Endodermal cell (in vitro differentiated cells): ENCODE measurements at regions not wholly inside any gene's neighbourhood (a gene's known extent, or its start where the extent isn't known, plus 50 kb on each side); places are given as distances from the start of the nearest gene placed in this dataset.
A peak's percentile ranks its signal among the peaks of the same experiment; 100 is the strongest.

Experiments
- DNase-seq: peaks from one replicate; pipeline ENCODE4 v3.0.0-alpha.2; 2017
- H3K27ac ChIP-seq: 2 replicates; pipeline ENCODE4 v1.5.1; 2013; ENCODE audit warnings: mild to moderate bottlenecking, low read depth, low read length, moderate library complexity
- H3K27me3 ChIP-seq: 2 replicates; pipeline ENCODE4 v1.6.1; 2013; ENCODE audit warnings: mild to moderate bottlenecking, low read length, moderate library complexity; ENCODE audit not compliant: insufficient read depth, control insufficient read depth, poor library complexity, severe bottlenecking
- H3K36me3 ChIP-seq: 2 replicates; pipeline ENCODE4 v1.7.0; 2013; ENCODE audit warnings: mild to moderate bottlenecking, low read length, moderate library complexity; ENCODE audit not compliant: control insufficient read depth, insufficient read depth
- H3K4me1 ChIP-seq: one replicate; pipeline ENCODE4 v1.7.0; 2013; ENCODE audit warnings: low read length; ENCODE audit not compliant: control insufficient read depth, insufficient read depth
- H3K4me3 ChIP-seq: 2 replicates; pipeline ENCODE4 v1.5.1; 2013; ENCODE audit warnings: mild to moderate bottlenecking, low read length, moderate library complexity
- H3K9ac ChIP-seq: 2 replicates; pipeline ENCODE4 v1.6.1; 2013; ENCODE audit warnings: mild to moderate bottlenecking, low read length, moderate library complexity; ENCODE audit not compliant: poor library complexity, severe bottlenecking; ENCODE audit errors: extremely low read depth
- H3K9me3 ChIP-seq: 2 replicates; pipeline ENCODE4 v1.6.1; 2013; ENCODE audit warnings: mild to moderate bottlenecking, low read length, moderate library complexity; ENCODE audit not compliant: control insufficient read depth
- H3K27ac Mint-ChIP-seq: 2 replicates; pipeline ENCODE4 v1.8.0; 2020; ENCODE audit warnings: mixed read lengths
- H3K27me3 Mint-ChIP-seq: 2 replicates; pipeline ENCODE4 v1.8.0; 2021; ENCODE audit warnings: mild to moderate bottlenecking, mixed read lengths; ENCODE audit not compliant: insufficient read depth
- H3K36me3 Mint-ChIP-seq: 2 replicates; pipeline ENCODE4 v1.8.0; 2020; ENCODE audit warnings: low read depth, mixed read lengths
- H3K4me1 Mint-ChIP-seq: 2 replicates; pipeline ENCODE4 v1.8.0; 2020; ENCODE audit warnings: mixed read lengths
- H3K4me3 Mint-ChIP-seq: 2 replicates; pipeline ENCODE4 v1.8.0; 2020; ENCODE audit warnings: mild to moderate bottlenecking, moderate library complexity, mixed read lengths
- H3K9me3 Mint-ChIP-seq: 2 replicates; pipeline ENCODE4 v1.8.0; 2020; ENCODE audit warnings: mild to moderate bottlenecking, mixed read lengths
- CTCF ChIP-seq: fragments of 200-600 bp; sonication (generic); conservative IDR thresholded peaks from 2 replicates; pipeline ENCODE4 v1.5.0; 2021; ENCODE audit warnings: antibody characterized with exemption, mild to moderate bottlenecking
- WGBS, 2 experiments: methylation state at CpG; one replicate each; pipeline versions ENCODE4 v1.1.5 to v1.1.7; 2013; ENCODE audit warnings: missing lambda C conversion rate in 2 of 2, mixed read lengths in 1 of 2; ENCODE audit not compliant: insufficient coverage in 1 of 2, insufficient read length in 1 of 2; 5-methylcytosine and 5-hydroxymethylcytosine counted together

- peaks cover 3% of the 10 kb centered on the region for H3K4me1 Mint-ChIP-seq
- no peak overlapping the region for H3K4me3 ChIP-seq
These were observed 481.1 kb downstream of the SEMA3D start for GRCh38 chr7:84705706-84706105.

GRCh38 chr7:84705079-84705478, 481.8 kb downstream of the SEMA3D start:
- Histone ChIP-seq H3K4me1 (no peaks in the 10 kb centered on the region), H3K9me3 (no peaks in the 10 kb centered on the region), H3K27me3 (no peaks in the 10 kb centered on the region), H3K4me3 (no peak overlapping the region), H3K9ac (no peak overlapping the region), H3K36me3 (no peaks in the 10 kb centered on the region), H3K27ac (no peak overlapping the region)
- TF ChIP-seq CTCF: no peak
- Mint-ChIP-seq H3K4me3 (no peak overlapping the region), H3K9me3 (peaks cover 2% of the 10 kb centered on the region), H3K36me3 (peaks cover 2% of the 10 kb centered on the region), H3K4me1 (peaks cover 3% of the 10 kb centered on the region), H3K27ac (no peak overlapping the region), H3K27me3 (no peaks in the 10 kb centered on the region)
- no peak for DNase-seq
- 91% methylated on average over 1 of the region's 1 CpG; no CpG with 5 or more reads in 1 of the 2 experiments for WGBS, 2 experiments

More at GRCh38 chr7:84705706-84706105, 481.1 kb downstream of the SEMA3D start:
- Histone ChIP-seq H3K4me1 (no peaks in the 10 kb centered on the region), H3K27me3 (no peaks in the 10 kb centered on the region), H3K9me3 (no peaks in the 10 kb centered on the region), H3K9ac (no peak overlapping the region), H3K27ac (no peak overlapping the region), H3K36me3 (no peaks in the 10 kb centered on the region)
- no peak for TF ChIP-seq CTCF
- H3K4me3 Mint-ChIP-seq: no peak overlapping the region
- H3K9me3 Mint-ChIP-seq: peaks cover 2% of the 10 kb centered on the region
- peaks cover 2% of the 10 kb centered on the region for H3K36me3 Mint-ChIP-seq
- no peaks in the 10 kb centered on the region for H3K27me3 Mint-ChIP-seq
- WGBS, 2 experiments: 86 to 97% methylated on average over 1 of the region's 1 CpG
- no peak for DNase-seq
- no peak overlapping the region for H3K27ac Mint-ChIP-seq

- Mint-ChIP-seq H3K9me3 (peaks cover 2% of the 10 kb centered on the region), H3K27me3 (no peaks in the 10 kb centered on the region), H3K4me1 (peaks cover 3% of the 10 kb centered on the region), H3K4me3 (no peak overlapping the region), H3K27ac (peak overlapping the region; percentile 58), H3K36me3 (peaks cover 2% of the 10 kb centered on the region)
- Histone ChIP-seq H3K4me3 (no peak overlapping the region), H3K9me3 (no peaks in the 10 kb centered on the region), H3K27ac (no peak overlapping the region), H3K9ac (no peak overlapping the region), H3K4me1 (no peaks in the 10 kb centered on the region), H3K36me3 (no peaks in the 10 kb centered on the region), H3K27me3 (no peaks in the 10 kb centered on the region)
- WGBS, 2 experiments: 89 to 92% methylated on average over 3 to 4 of the region's 4 CpGs
- TF ChIP-seq CTCF: peak; percentile 47
- DNase-seq: peak; percentile 47
These were observed 482.5 kb downstream of the SEMA3D start for GRCh38 chr7:84704380-84704779.
